K562 (cell line): ENCODE measurements at regions not wholly inside any gene's neighbourhood (a gene's known extent, or its start where the extent isn't known, plus 50 kb on each side); places are given as distances from the start of the nearest gene placed in this dataset.

Source experiments
- ATAC-seq: fragments of 200-7000 bp; cut with Tn5 transposase; 3 replicates; pipeline ENCODE4 v1.9.1; 2020; ENCODE audit warnings: moderate library complexity
- BruUV-seq: library from RNA; stranded (reverse); fragments of 400-500 nt; replicated peaks from 2 replicates; lab custom pipeline; 2021; lab: Mats Ljungman, UMichigan
- CTCF ChIA-PET: fragments of 300-600 bp; formaldehyde crosslinking; extraction: SDS; loops from one replicate; lab custom pipeline; 2021; ENCODE audit warnings: low intra/inter-chr PET ratio; lab: Yijun Ruan, JAX
- POLR2A ChIA-PET: fragments of 300-600, 350-650 bp; sonication (Branson Sonifier 250); formaldehyde crosslinking; extraction: SDS; loops from one replicate; lab custom pipeline; 2021; ENCODE audit warnings: antibody characterized with exemption, inconsistent platforms; lab: Yijun Ruan, JAX
- DNase-seq, 4 experiments: peaks; one replicate each; pipeline versions ENCODE4 v3.0.0 to v3.0.0-alpha.2; 2011 to 2018; ENCODE audit warnings: low spot score in 3 of 4, mixed read lengths in 3 of 4; ENCODE audit errors: extremely low read depth in 1 of 4
- FAIRE-seq: peaks from 2 replicates; lab custom pipeline; 2011; peaks lifted over from hg19 to GRCh38; lab: Jason Lieb, UNC
- H2AFZ ChIP-seq: 2 replicates; pipeline ENCODE4 v1.6.0; 2011; ENCODE audit warnings: low read depth, low read length, control low read depth, inconsistent platforms
- H3K27ac ChIP-seq: fragments of 200-600 bp; 3 replicates; pipeline ENCODE4 v1.8.0; 2011; ENCODE audit warnings: low read depth, mild to moderate bottlenecking, control low read depth, inconsistent platforms, low read length, moderate library complexity, mixed read lengths; ENCODE audit errors: extremely low read depth
- H3K27me3 ChIP-seq, 2 experiments: fragments of 300-600 bp in 1 of 2; 2 replicates in 1 of 2; 3 replicates in 1 of 2; pipeline versions ENCODE4 v1.6.0 to v1.8.0; 2011; ENCODE audit warnings: inconsistent platforms in 2 of 2, low read length in 2 of 2, mild to moderate bottlenecking in 1 of 2, mixed read lengths in 1 of 2, moderate library complexity in 1 of 2; ENCODE audit not compliant: control insufficient read depth in 2 of 2, insufficient read depth in 2 of 2
- H3K36me3 ChIP-seq: fragments of 300-600 bp; 3 replicates; pipeline ENCODE4 v1.8.0; 2011; ENCODE audit warnings: mild to moderate bottlenecking, low read length, inconsistent platforms; ENCODE audit not compliant: control insufficient read depth, insufficient read depth
- H3K4me1 ChIP-seq, 2 experiments: fragments of 200-600 bp in 1 of 2; replicated peaks in 1 of 2; 2 replicates in 1 of 2; 3 replicates in 1 of 2; pipeline versions ENCODE4 v1.5.1 to v1.8.0; 2011; ENCODE audit warnings: inconsistent platforms in 2 of 2, low read length in 2 of 2, mild to moderate bottlenecking in 1 of 2, mixed read lengths in 1 of 2, moderate library complexity in 1 of 2; ENCODE audit not compliant: control insufficient read depth in 2 of 2, insufficient read depth in 2 of 2
- H3K4me2 ChIP-seq: 2 replicates; pipeline ENCODE4 v1.6.1; 2011; ENCODE audit warnings: low read length, control low read depth, inconsistent platforms, mixed read lengths; ENCODE audit not compliant: insufficient read depth
- H3K4me3 ChIP-seq: fragments of 200-600 bp; sonication (generic), shearing (Covaris generic); 2 replicates; pipeline ENCODE4 v1.5.1; 2016; ENCODE audit warnings: control low read depth, inconsistent platforms
- H3K79me2 ChIP-seq: fragments of 200-600 bp; 3 replicates; pipeline ENCODE4 v1.8.0; 2011; ENCODE audit warnings: low read length, inconsistent platforms; ENCODE audit not compliant: control insufficient read depth, insufficient read depth
- H3K9ac ChIP-seq, 2 experiments: 2 replicates each; pipeline versions ENCODE4 v1.6.0 to v1.6.1; 2011; ENCODE audit warnings: low read depth in 2 of 2, low read length in 2 of 2, control low read depth in 1 of 2, inconsistent platforms in 1 of 2, mild to moderate bottlenecking in 1 of 2, mixed read lengths in 1 of 2; ENCODE audit not compliant: insufficient read depth in 1 of 2
- H3K9me1 ChIP-seq: one replicate; pipeline ENCODE4 v1.6.0; 2011; ENCODE audit warnings: inconsistent platforms, mild to moderate bottlenecking, low read length, moderate library complexity; ENCODE audit not compliant: control insufficient read depth, insufficient read depth
- H3K9me3 ChIP-seq: replicated peaks from 2 replicates; pipeline ENCODE4 v1.5.1; 2011; ENCODE audit warnings: low read depth, low read length, inconsistent platforms; ENCODE audit not compliant: control insufficient read depth, insufficient read depth
- H4K20me1 ChIP-seq: replicated peaks from 2 replicates; pipeline ENCODE4 v1.6.1; 2011; ENCODE audit warnings: low read length, inconsistent platforms, mixed read lengths; ENCODE audit not compliant: control insufficient read depth, insufficient read depth
- E2F8 ChIP-seq: fragments of 450-650 bp; IDR thresholded peaks from 2 replicates; pipeline ENCODE4 v1.7.1; 2018; ENCODE audit warnings: mild to moderate bottlenecking, low read depth; ENCODE audit not compliant: partially characterized antibody
- HMGXB4 ChIP-seq: sonication (generic); formaldehyde crosslinking; IDR thresholded peaks from 2 replicates; pipeline ENCODE4 v1.8.1; 2023; ENCODE audit warnings: mild to moderate bottlenecking, missing genetic modification reagents
- ILF3 ChIP-seq: fragments of 450-650 bp; IDR thresholded peaks from 2 replicates; pipeline ENCODE4 v1.6.1; 2018; ENCODE audit warnings: antibody characterized with exemption, mild to moderate bottlenecking, moderate library complexity, borderline replicate concordance
- MBD1 ChIP-seq: fragments of 250-450 bp; sonication (Bioruptor Pico); IDR thresholded peaks from 2 replicates; pipeline ENCODE4 v1.8.0; 2022; ENCODE audit warnings: inconsistent platforms
- NR4A1 ChIP-seq, 2 experiments: fragments of 250-450 bp in 1 of 2; fragments of 450-650 bp in 1 of 2; sonication (Bioruptor Pico) in 1 of 2; IDR thresholded peaks; 2 replicates each; pipeline versions ENCODE4 v1.4.0 to v1.6.1; 2016 to 2020; ENCODE audit warnings: mild to moderate bottlenecking in 2 of 2, missing compliant biosample characterization in 1 of 2, missing genetic modification characterization in 1 of 2, moderate library complexity in 1 of 2
- PHF8 ChIP-seq: fragments of 200-600 bp; sonication (generic); IDR thresholded peaks from 2 replicates; pipeline ENCODE4 v1.6.1; 2012; ENCODE audit warnings: mixed run types, mild to moderate bottlenecking, inconsistent platforms, low read length, moderate library complexity, borderline replicate concordance
- RCOR1 ChIP-seq, 2 experiments: IDR thresholded peaks; 2 replicates each; pipeline ENCODE4 v1.6.1; 2012; ENCODE audit warnings: low read depth in 2 of 2, low read length in 2 of 2, borderline replicate concordance in 1 of 2, improper control_type of control experiment in 1 of 2
- SIN3B ChIP-seq: fragments of 450-650 bp; IDR thresholded peaks from 2 replicates; pipeline ENCODE4 v1.6.1; 2017; ENCODE audit warnings: low read depth, mild to moderate bottlenecking, moderate library complexity
- SMARCE1 ChIP-seq: fragments of 450-650 bp; IDR thresholded peaks from 2 replicates; pipeline ENCODE4 v1.7.1; 2016; ENCODE audit warnings: mild to moderate bottlenecking
- STAT5A ChIP-seq: IDR thresholded peaks from 2 replicates; pipeline ENCODE4 v1.6.1; 2012; ENCODE audit warnings: low read length, inconsistent platforms, borderline replicate concordance
- ZNF655 ChIP-seq: fragments of 250-450 bp; sonication (Bioruptor Pico); IDR thresholded peaks from 2 replicates; pipeline ENCODE4 v1.5.0; 2021
- in situ Hi-C: fragments of 300-500 bp; cut with MboI; formaldehyde crosslinking; loops from 4 replicates; pipeline ENCODE4 v1.15.0; 2018; ENCODE audit warnings: inconsistent platforms, mixed read lengths
- intact Hi-C: fragments of 100-400 bp; cut with micrococcal nuclease; formaldehyde crosslinking; loops from 2 replicates; pipeline ENCODE4 v1.14.2; 2022

GRCh38 chr3:145581694-145582093, 579.3 kb downstream of the PLOD2 start:
- H3K4me1 ChIP-seq = no peaks in the 10 kb centered on the region
- no TSS peak for BruUV-seq
- H3K27ac ChIP-seq = no peak overlapping the region
- no peak for FAIRE-seq
- no peaks in the 10 kb centered on the region for H3K79me2 ChIP-seq
- CTCF ChIA-PET = no interaction called here
- H3K27me3 ChIP-seq = no peaks in the 10 kb centered on the region
- intact Hi-C loops (no loop called here), in situ Hi-C loops (no loop called here)
- H3K9ac ChIP-seq = no peak overlapping the region
- TF ChIP-seq HMGXB4 (CRISPR knock-in tag) (no peak), SMARCE1 (no peak), ZNF655 (CRISPR knock-in tag) (no peak), SIN3B (no peak), ILF3 (no peak), NR4A1 (CRISPR knock-in tag; IDR thresholded peaks at IDR 0.05) (no peak), NR4A1 (tag; IDR thresholded peaks at IDR 0.05) (no peak), PHF8 (no peak), E2F8 (no peak), MBD1 (no peak), RCOR1 (IDR thresholded peaks at IDR 0.05; ENCODE audit: borderline replicate concordance in 1 of 2, low read depth in 2 of 2, low read length in 2 of 2) (no peak), STAT5A (no peak)
- no peak for DNase-seq
- no peaks in the 10 kb centered on the region for H4K20me1 ChIP-seq
- H3K36me3 ChIP-seq = no peaks in the 10 kb centered on the region
- H3K4me3 ChIP-seq = no peak overlapping the region
- no peaks in the 10 kb centered on the region for H3K9me1 ChIP-seq
- H3K9me3 ChIP-seq = no peaks in the 10 kb centered on the region
- no peak for ATAC-seq
- H3K4me2 ChIP-seq = no peak overlapping the region
- H2AFZ ChIP-seq = no peak overlapping the region
- POLR2A ChIA-PET = no interaction called here
